ENCODE measurements at regions not wholly inside any gene's neighbourhood (a gene's known extent, or its start where the extent isn't known, plus 50 kb on each side); places are given as distances from the start of the nearest gene placed in this dataset.

- no peak for DNase-seq (ENCODE audit: extremely low spot score in 2 of 2)
- Histone ChIP-seq H3K4me3 (no peak overlapping the region), H3K36me3 (no peaks in the 10 kb centered on the region), H3K4me1 (no peaks in the 10 kb centered on the region), H3K9me3 (no peaks in the 10 kb centered on the region), H3K27ac (no peak overlapping the region), H3K27me3 (no peaks in the 10 kb centered on the region)
- no peak for TF ChIP-seq CTCF (IDR thresholded peaks at IDR 0.05)
- TF ChIP-seq POLR2AphosphoS5 (IDR thresholded peaks at IDR 0.05; ENCODE audit: insufficient read depth in 1 of 2, low read depth in 1 of 2) = no peak
- intact Hi-C loops (cut with DNase I) = no loop called here
These were observed 106.2 kb downstream of the TLE3 start for GRCh38 chr15:69991551-69991980.

GRCh38 chr15:69992348-69992747, 105.4 kb downstream of the TLE3 start:
- no peaks in the 10 kb centered on the region for H3K4me1 ChIP-seq
- H3K27me3 ChIP-seq = no peaks in the 10 kb centered on the region
- no peak overlapping the region for H3K27ac ChIP-seq
- H3K9me3 ChIP-seq = no peaks in the 10 kb centered on the region
- no peak overlapping the region for H3K4me3 ChIP-seq
- no peaks in the 10 kb centered on the region for H3K36me3 ChIP-seq
- DNase-seq (ENCODE audit: extremely low spot score in 2 of 2) = no peak
- intact Hi-C loops (cut with DNase I) = no loop called here
- no peak for TF ChIP-seq CTCF (IDR thresholded peaks at IDR 0.05)
- no peak for TF ChIP-seq POLR2A (IDR thresholded peaks at IDR 0.05)
- no peak for TF ChIP-seq POLR2AphosphoS5 (IDR thresholded peaks at IDR 0.05; ENCODE audit: insufficient read depth in 1 of 2, low read depth in 1 of 2)

GRCh38 chr15:69994429-69995205, 103.1 kb downstream of the TLE3 start:
- Histone ChIP-seq H3K4me1 (no peaks in the 10 kb centered on the region), H3K4me3 (no peak overlapping the region), H3K9me3 (no peaks in the 10 kb centered on the region), H3K27me3 (no peaks in the 10 kb centered on the region), H3K36me3 (no peaks in the 10 kb centered on the region), H3K27ac (no peak overlapping the region)
- DNase-seq (ENCODE audit: extremely low spot score in 2 of 2) = no peak
- intact Hi-C loops (cut with DNase I) = no loop called here
- no peak for TF ChIP-seq POLR2AphosphoS5 (IDR thresholded peaks at IDR 0.05; ENCODE audit: insufficient read depth in 1 of 2, low read depth in 1 of 2)
- no peak for TF ChIP-seq POLR2A (IDR thresholded peaks at IDR 0.05)
- no peak for TF ChIP-seq CTCF (IDR thresholded peaks at IDR 0.05)

- H3K36me3 ChIP-seq = no peaks in the 10 kb centered on the region
- H3K27ac ChIP-seq = no peak overlapping the region
- H3K27me3 ChIP-seq = no peaks in the 10 kb centered on the region
- no peaks in the 10 kb centered on the region for H3K4me1 ChIP-seq
- no peaks in the 10 kb centered on the region for H3K9me3 ChIP-seq
- DNase-seq (ENCODE audit: extremely low spot score in 2 of 2) = no peak
- intact Hi-C loops (cut with DNase I) = no loop called here
- TF ChIP-seq POLR2AphosphoS5 (IDR thresholded peaks at IDR 0.05; ENCODE audit: insufficient read depth in 1 of 2, low read depth in 1 of 2) (no peak), CTCF (IDR thresholded peaks at IDR 0.05) (no peak), POLR2A (IDR thresholded peaks at IDR 0.05) (no peak)
- no peak overlapping the region for H3K4me3 ChIP-seq
These were observed 101.2 kb downstream of the TLE3 start for GRCh38 chr15:69996321-69997160.

- no peak for DNase-seq (ENCODE audit: extremely low spot score in 2 of 2)
- intact Hi-C loops (cut with DNase I) = no loop called here
- H3K4me3 ChIP-seq = no peak overlapping the region
- H3K36me3 ChIP-seq = no peaks in the 10 kb centered on the region
- no peak overlapping the region for H3K27ac ChIP-seq
- no peaks in the 10 kb centered on the region for H3K4me1 ChIP-seq
- TF ChIP-seq POLR2A (IDR thresholded peaks at IDR 0.05) (no peak), POLR2AphosphoS5 (IDR thresholded peaks at IDR 0.05; ENCODE audit: insufficient read depth in 1 of 2, low read depth in 1 of 2) (no peak), CTCF (IDR thresholded peaks at IDR 0.05) (no peak)
- no peaks in the 10 kb centered on the region for H3K9me3 ChIP-seq
- no peaks in the 10 kb centered on the region for H3K27me3 ChIP-seq
These were observed 100.6 kb downstream of the TLE3 start for GRCh38 chr15:69997161-69997485.

All from vagina (tissue), 2 donors.